PFSK-1 (cell line): ENCODE measurements at regions not wholly inside any gene's neighbourhood (a gene's known extent, or its start where the extent isn't known, plus 50 kb on each side); places are given as distances from the start of the nearest gene placed in this dataset.

Experiments
- POLR2AphosphoS5 ChIP-seq: IDR thresholded peaks from 2 replicates; pipeline ENCODE4 v1.6.1; 2012; ENCODE audit warnings: low read depth, mild to moderate bottlenecking, control low read depth, low read length, moderate library complexity
- TAF1 ChIP-seq: IDR thresholded peaks from 2 replicates; pipeline ENCODE4 v1.6.1; 2012; ENCODE audit warnings: low read length, control low read depth, borderline replicate concordance; ENCODE audit not compliant: insufficient read depth
- TF ChIP-seq, protein P1 (sequence below), 2 experiments: IDR thresholded peaks; 2 replicates each; pipeline versions ENCODE4 v1.6.1 to v1.8.0; 2011 to 2012; ENCODE audit warnings: low read depth in 2 of 2, low read length in 2 of 2, control low read depth in 1 of 2, inconsistent platforms in 1 of 2, mild to moderate bottlenecking in 1 of 2, moderate library complexity in 1 of 2; ENCODE audit not compliant: insufficient read depth in 1 of 2

DNA sequence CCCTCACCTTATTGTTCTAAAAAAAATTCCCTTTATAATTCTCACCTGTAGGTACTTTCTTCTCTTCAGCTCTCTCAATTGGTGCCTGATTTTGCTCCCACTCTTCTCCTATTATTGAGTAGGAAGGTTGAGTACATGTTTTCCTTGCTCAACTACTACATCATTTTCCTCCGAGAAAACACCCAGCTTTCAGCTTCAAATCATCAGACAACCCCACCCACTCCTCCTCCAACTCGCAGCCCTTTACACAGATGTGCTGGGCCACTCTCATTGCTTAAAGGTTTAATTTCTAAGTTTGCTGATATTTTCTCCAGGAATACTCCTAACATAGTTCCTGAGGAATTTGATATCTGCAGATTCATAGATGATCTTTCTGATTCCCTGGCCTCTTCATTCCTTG lies 734.4 kb upstream of the ZEB2 start:
- TF ChIP-seq TAF1 (no peak), POLR2AphosphoS5 (no peak)
- TF ChIP-seq, protein P1, sequence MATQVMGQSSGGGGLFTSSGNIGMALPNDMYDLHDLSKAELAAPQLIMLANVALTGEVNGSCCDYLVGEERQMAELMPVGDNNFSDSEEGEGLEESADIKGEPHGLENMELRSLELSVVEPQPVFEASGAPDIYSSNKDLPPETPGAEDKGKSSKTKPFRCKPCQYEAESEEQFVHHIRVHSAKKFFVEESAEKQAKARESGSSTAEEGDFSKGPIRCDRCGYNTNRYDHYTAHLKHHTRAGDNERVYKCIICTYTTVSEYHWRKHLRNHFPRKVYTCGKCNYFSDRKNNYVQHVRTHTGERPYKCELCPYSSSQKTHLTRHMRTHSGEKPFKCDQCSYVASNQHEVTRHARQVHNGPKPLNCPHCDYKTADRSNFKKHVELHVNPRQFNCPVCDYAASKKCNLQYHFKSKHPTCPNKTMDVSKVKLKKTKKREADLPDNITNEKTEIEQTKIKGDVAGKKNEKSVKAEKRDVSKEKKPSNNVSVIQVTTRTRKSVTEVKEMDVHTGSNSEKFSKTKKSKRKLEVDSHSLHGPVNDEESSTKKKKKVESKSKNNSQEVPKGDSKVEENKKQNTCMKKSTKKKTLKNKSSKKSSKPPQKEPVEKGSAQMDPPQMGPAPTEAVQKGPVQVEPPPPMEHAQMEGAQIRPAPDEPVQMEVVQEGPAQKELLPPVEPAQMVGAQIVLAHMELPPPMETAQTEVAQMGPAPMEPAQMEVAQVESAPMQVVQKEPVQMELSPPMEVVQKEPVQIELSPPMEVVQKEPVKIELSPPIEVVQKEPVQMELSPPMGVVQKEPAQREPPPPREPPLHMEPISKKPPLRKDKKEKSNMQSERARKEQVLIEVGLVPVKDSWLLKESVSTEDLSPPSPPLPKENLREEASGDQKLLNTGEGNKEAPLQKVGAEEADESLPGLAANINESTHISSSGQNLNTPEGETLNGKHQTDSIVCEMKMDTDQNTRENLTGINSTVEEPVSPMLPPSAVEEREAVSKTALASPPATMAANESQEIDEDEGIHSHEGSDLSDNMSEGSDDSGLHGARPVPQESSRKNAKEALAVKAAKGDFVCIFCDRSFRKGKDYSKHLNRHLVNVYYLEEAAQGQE (IDR thresholded peaks at IDR 0.05; ENCODE audit: insufficient read depth in 1 of 2, low read depth in 2 of 2, low read length in 2 of 2), result no peak
